ENCODE measurements at regions not wholly inside any gene's neighbourhood (a gene's known extent, or its start where the extent isn't known, plus 50 kb on each side); places are given as distances from the start of the nearest gene placed in this dataset.

GRCh38 chr9:108672475-108673190 is 183.2 kb downstream of the ACTL7B start:
- Histone ChIP-seq H2BK15ac (ENCODE audit: low read depth, poor library complexity, severe bottlenecking) (no peak overlapping the region), H2BK5ac (ENCODE audit: low read depth, low read length, poor library complexity, severe bottlenecking) (no peak overlapping the region), H2BK12ac (ENCODE audit: low read length in 2 of 2) (no peak overlapping the region), H2BK120ac (ENCODE audit: low read depth, low read length) (no peak overlapping the region), H3K18ac (ENCODE audit: low read depth in 1 of 2, low read length in 2 of 2) (no peak overlapping the region), H3K79me1 (replicated peaks; ENCODE audit: low read length, poor library complexity, severe bottlenecking) (no peaks in the 10 kb centered on the region), H4K91ac (ENCODE audit: low read length) (no peak overlapping the region), H3K4ac (ENCODE audit: low read depth in 1 of 2, low read length in 2 of 2) (no peak overlapping the region), H3K27ac (ENCODE audit: low read length, poor library complexity, severe bottlenecking) (no peak overlapping the region), H3K27me3 (ENCODE audit: control insufficient read depth in 1 of 2, insufficient read depth in 1 of 2, low read length in 2 of 2) (no peaks in the 10 kb centered on the region), H4K8ac (ENCODE audit: low read length) (no peak overlapping the region), H3K14ac (ENCODE audit: low read length in 2 of 2) (no peak overlapping the region), H2AFZ (ENCODE audit: low read depth, low read length) (no peak overlapping the region), H3K36me3 (ENCODE audit: control insufficient read depth in 1 of 2, insufficient read depth in 2 of 2, low read depth in 1 of 2, low read length in 2 of 2) (no peaks in the 10 kb centered on the region), H3K4me1 (ENCODE audit: control insufficient read depth, insufficient read depth, low read depth, low read length) (no peaks in the 10 kb centered on the region), H3K4me3 (ENCODE audit: insufficient read depth in 1 of 2, low read depth in 1 of 2, low read length in 2 of 2) (no peak overlapping the region), H3K23ac (ENCODE audit: low read length in 2 of 2) (no peak overlapping the region), H2AK5ac (ENCODE audit: low read length, severe bottlenecking) (no peak overlapping the region), H3K4me2 (ENCODE audit: low read length, poor library complexity, severe bottlenecking) (no peak overlapping the region), H3K9ac (ENCODE audit: low read length) (no peak overlapping the region), H3K9me3 (ENCODE audit: control insufficient read depth, low read length) (no peaks in the 10 kb centered on the region)
- 94% methylated on average over 5 of the region's 7 CpGs for WGBS
- DNase-seq = no peak

GRCh38 chr9:108671794-108672193 is 184.0 kb downstream of the ACTL7B start:
- no peaks in the 10 kb centered on the region for H3K36me3 ChIP-seq (ENCODE audit: control insufficient read depth in 1 of 2, insufficient read depth in 2 of 2, low read depth in 1 of 2, low read length in 2 of 2)
- no peaks in the 10 kb centered on the region for H3K9me3 ChIP-seq (ENCODE audit: control insufficient read depth, low read length)
- H2BK5ac ChIP-seq (ENCODE audit: low read depth, low read length, poor library complexity, severe bottlenecking) = no peak overlapping the region
- no peaks in the 10 kb centered on the region for H3K79me1 ChIP-seq (replicated peaks; ENCODE audit: low read length, poor library complexity, severe bottlenecking)
- no peaks in the 10 kb centered on the region for H3K27me3 ChIP-seq (ENCODE audit: control insufficient read depth in 1 of 2, insufficient read depth in 1 of 2, low read length in 2 of 2)
- no peak overlapping the region for H3K9ac ChIP-seq (ENCODE audit: low read length)
- H4K8ac ChIP-seq (ENCODE audit: low read length) = no peak overlapping the region
- no peak overlapping the region for H2BK120ac ChIP-seq (ENCODE audit: low read depth, low read length)
- no peak overlapping the region for H2AK5ac ChIP-seq (ENCODE audit: low read length, severe bottlenecking)
- WGBS = 86% methylated on average over 4 of the region's 4 CpGs
- H4K91ac ChIP-seq (ENCODE audit: low read length) = no peak overlapping the region
- H3K4ac ChIP-seq (ENCODE audit: low read depth in 1 of 2, low read length in 2 of 2) = no peak overlapping the region
- H3K4me1 ChIP-seq (ENCODE audit: control insufficient read depth, insufficient read depth, low read depth, low read length) = no peaks in the 10 kb centered on the region
- H2BK15ac ChIP-seq (ENCODE audit: low read depth, poor library complexity, severe bottlenecking) = no peak overlapping the region
- no peak overlapping the region for H3K14ac ChIP-seq (ENCODE audit: low read length in 2 of 2)
- H2AFZ ChIP-seq (ENCODE audit: low read depth, low read length) = no peak overlapping the region
- H2BK12ac ChIP-seq (ENCODE audit: low read length in 2 of 2) = no peak overlapping the region
- H3K18ac ChIP-seq (ENCODE audit: low read depth in 1 of 2, low read length in 2 of 2) = no peak overlapping the region
- no peak overlapping the region for H3K4me2 ChIP-seq (ENCODE audit: low read length, poor library complexity, severe bottlenecking)
- no peak overlapping the region for H3K4me3 ChIP-seq (ENCODE audit: insufficient read depth in 1 of 2, low read depth in 1 of 2, low read length in 2 of 2)
- DNase-seq = no peak
- H3K23ac ChIP-seq (ENCODE audit: low read length in 2 of 2) = no peak overlapping the region
- no peak overlapping the region for H3K27ac ChIP-seq (ENCODE audit: low read length, poor library complexity, severe bottlenecking)

GRCh38 chr9:108671176-108671575 is 184.6 kb downstream of the ACTL7B start:
- H3K14ac ChIP-seq (ENCODE audit: low read length in 2 of 2) = no peak overlapping the region
- no peak overlapping the region for H3K9ac ChIP-seq (ENCODE audit: low read length)
- WGBS = 79% methylated on average over 5 of the region's 5 CpGs

GRCh38 chr9:108668938-108669335 is 186.8 kb downstream of the ACTL7B start:
- WGBS = 71% methylated on average over 3 of the region's 4 CpGs
- H3K4me2 ChIP-seq (ENCODE audit: low read length, poor library complexity, severe bottlenecking) = no peak overlapping the region

More at GRCh38 chr9:108671176-108671575, 184.6 kb downstream of the ACTL7B start:
- H3K9me3 ChIP-seq (ENCODE audit: control insufficient read depth, low read length) = no peaks in the 10 kb centered on the region
- H4K91ac ChIP-seq (ENCODE audit: low read length) = no peak overlapping the region
- no peak overlapping the region for H3K4ac ChIP-seq (ENCODE audit: low read depth in 1 of 2, low read length in 2 of 2)
- H2AK5ac ChIP-seq (ENCODE audit: low read length, severe bottlenecking) = no peak overlapping the region
- no peak overlapping the region for H2AFZ ChIP-seq (ENCODE audit: low read depth, low read length)
- no peak overlapping the region for H3K18ac ChIP-seq (ENCODE audit: low read depth in 1 of 2, low read length in 2 of 2)
- no peak overlapping the region for H2BK12ac ChIP-seq (ENCODE audit: low read length in 2 of 2)
- H3K4me1 ChIP-seq (ENCODE audit: control insufficient read depth, insufficient read depth, low read depth, low read length) = no peaks in the 10 kb centered on the region
- no peak overlapping the region for H2BK15ac ChIP-seq (ENCODE audit: low read depth, poor library complexity, severe bottlenecking)
- H3K4me2 ChIP-seq (ENCODE audit: low read length, poor library complexity, severe bottlenecking) = no peak overlapping the region
- no peaks in the 10 kb centered on the region for H3K27me3 ChIP-seq (ENCODE audit: control insufficient read depth in 1 of 2, insufficient read depth in 1 of 2, low read length in 2 of 2)
- H3K4me3 ChIP-seq (ENCODE audit: insufficient read depth in 1 of 2, low read depth in 1 of 2, low read length in 2 of 2) = no peak overlapping the region
- DNase-seq = peak; percentile 32
- H3K27ac ChIP-seq (ENCODE audit: low read length, poor library complexity, severe bottlenecking) = no peak overlapping the region
- no peak overlapping the region for H3K23ac ChIP-seq (ENCODE audit: low read length in 2 of 2)
- H2BK120ac ChIP-seq (ENCODE audit: low read depth, low read length) = no peak overlapping the region
- H3K36me3 ChIP-seq (ENCODE audit: control insufficient read depth in 1 of 2, insufficient read depth in 2 of 2, low read depth in 1 of 2, low read length in 2 of 2) = no peaks in the 10 kb centered on the region
- no peak overlapping the region for H4K8ac ChIP-seq (ENCODE audit: low read length)
- H3K79me1 ChIP-seq (replicated peaks; ENCODE audit: low read length, poor library complexity, severe bottlenecking) = no peaks in the 10 kb centered on the region
- H2BK5ac ChIP-seq (ENCODE audit: low read depth, low read length, poor library complexity, severe bottlenecking) = no peak overlapping the region

More at GRCh38 chr9:108668938-108669335, 186.8 kb downstream of the ACTL7B start:
- no peak overlapping the region for H2BK15ac ChIP-seq (ENCODE audit: low read depth, poor library complexity, severe bottlenecking)
- DNase-seq = no peak
- no peak overlapping the region for H3K4me3 ChIP-seq (ENCODE audit: insufficient read depth in 1 of 2, low read depth in 1 of 2, low read length in 2 of 2)
- no peak overlapping the region for H3K23ac ChIP-seq (ENCODE audit: low read length in 2 of 2)
- no peak overlapping the region for H3K18ac ChIP-seq (ENCODE audit: low read depth in 1 of 2, low read length in 2 of 2)
- no peak overlapping the region for H3K4ac ChIP-seq (ENCODE audit: low read depth in 1 of 2, low read length in 2 of 2)
- no peak overlapping the region for H2BK120ac ChIP-seq (ENCODE audit: low read depth, low read length)
- no peaks in the 10 kb centered on the region for H3K79me1 ChIP-seq (replicated peaks; ENCODE audit: low read length, poor library complexity, severe bottlenecking)
- no peak overlapping the region for H2AFZ ChIP-seq (ENCODE audit: low read depth, low read length)
- H4K8ac ChIP-seq (ENCODE audit: low read length) = no peak overlapping the region
- no peaks in the 10 kb centered on the region for H3K9me3 ChIP-seq (ENCODE audit: control insufficient read depth, low read length)
- H3K9ac ChIP-seq (ENCODE audit: low read length) = no peak overlapping the region
- no peaks in the 10 kb centered on the region for H3K36me3 ChIP-seq (ENCODE audit: control insufficient read depth in 1 of 2, insufficient read depth in 2 of 2, low read depth in 1 of 2, low read length in 2 of 2)
- H3K27ac ChIP-seq (ENCODE audit: low read length, poor library complexity, severe bottlenecking) = no peak overlapping the region
- H3K27me3 ChIP-seq (ENCODE audit: control insufficient read depth in 1 of 2, insufficient read depth in 1 of 2, low read length in 2 of 2) = no peaks in the 10 kb centered on the region
- H2BK5ac ChIP-seq (ENCODE audit: low read depth, low read length, poor library complexity, severe bottlenecking) = no peak overlapping the region
- no peaks in the 10 kb centered on the region for H3K4me1 ChIP-seq (ENCODE audit: control insufficient read depth, insufficient read depth, low read depth, low read length)
- no peak overlapping the region for H2AK5ac ChIP-seq (ENCODE audit: low read length, severe bottlenecking)
- no peak overlapping the region for H2BK12ac ChIP-seq (ENCODE audit: low read length in 2 of 2)
- H3K14ac ChIP-seq (ENCODE audit: low read length in 2 of 2) = no peak overlapping the region
- H4K91ac ChIP-seq (ENCODE audit: low read length) = no peak overlapping the region
